DMS153 (cell line): ENCODE measurements at regions not wholly inside any gene's neighbourhood (a gene's known extent, or its start where the extent isn't known, plus 50 kb on each side); places are given as distances from the start of the nearest gene placed in this dataset.
"Not testable (repeated sequence)": the region's sequence is repeated elsewhere in the genome, so short reads cannot be mapped to it uniquely, and the experiment has no call there.

Experiments
- DNase-seq: peaks from one replicate; lab custom pipeline; 2025; lab: John Stamatoyannopoulos, UW

DNA sequence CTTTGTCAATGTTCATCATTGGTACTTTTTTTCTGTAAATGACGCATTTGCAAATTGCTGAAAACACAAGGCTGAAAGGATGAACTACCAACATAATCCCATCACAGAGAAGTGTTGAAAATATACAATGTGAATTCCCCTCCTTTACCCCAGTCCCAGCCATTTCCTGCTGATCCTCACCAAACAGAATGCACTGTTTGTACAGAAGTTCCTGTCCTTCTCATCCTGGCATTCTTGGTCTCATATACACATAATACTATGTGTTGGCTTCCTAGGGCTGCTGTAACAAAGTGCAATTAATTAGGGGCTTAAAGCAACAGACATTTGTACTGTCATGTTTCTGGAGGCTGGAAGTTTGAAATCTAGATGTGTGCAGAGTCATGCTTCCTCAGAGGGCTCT is 836.2 kb upstream of the MGAT4C start:
- DNase-seq, result no peak

DNA sequence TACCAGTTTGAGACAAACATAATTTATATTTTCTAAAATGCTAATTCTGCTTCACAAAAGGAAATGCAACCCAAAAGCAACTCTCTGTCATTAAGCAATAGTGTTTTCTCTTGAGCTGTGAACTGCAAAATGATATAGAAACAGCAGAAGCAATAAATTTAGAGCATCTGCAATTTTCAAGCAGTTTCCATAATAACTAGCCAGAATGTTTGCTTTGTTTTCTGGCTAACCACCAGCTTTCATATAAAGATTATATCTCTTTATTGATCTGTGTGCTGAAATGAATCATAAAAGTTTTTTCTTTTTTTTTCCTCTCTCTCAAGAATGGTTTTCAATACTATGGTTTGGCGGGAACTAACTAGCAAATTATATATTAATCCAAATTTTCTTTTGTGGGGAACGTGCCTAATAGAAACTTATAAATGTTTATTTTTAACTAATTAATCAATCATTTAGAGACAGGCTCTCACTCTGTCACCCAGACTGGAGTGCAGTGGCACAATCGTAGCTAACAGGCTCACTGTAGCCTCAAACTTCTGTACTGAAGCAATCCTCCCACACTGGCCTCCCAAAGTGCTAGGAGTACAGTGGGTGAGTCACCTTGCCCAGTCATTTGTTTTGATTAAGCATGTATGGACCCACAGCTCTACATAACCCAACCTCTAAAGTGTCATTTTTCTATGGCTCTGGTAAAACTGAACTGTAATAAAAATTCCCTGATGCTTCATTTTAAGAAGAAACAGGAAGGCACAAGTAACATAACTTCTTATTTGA is 830.1 kb upstream of the MGAT4C start:
- no peak for DNase-seq

DNA sequence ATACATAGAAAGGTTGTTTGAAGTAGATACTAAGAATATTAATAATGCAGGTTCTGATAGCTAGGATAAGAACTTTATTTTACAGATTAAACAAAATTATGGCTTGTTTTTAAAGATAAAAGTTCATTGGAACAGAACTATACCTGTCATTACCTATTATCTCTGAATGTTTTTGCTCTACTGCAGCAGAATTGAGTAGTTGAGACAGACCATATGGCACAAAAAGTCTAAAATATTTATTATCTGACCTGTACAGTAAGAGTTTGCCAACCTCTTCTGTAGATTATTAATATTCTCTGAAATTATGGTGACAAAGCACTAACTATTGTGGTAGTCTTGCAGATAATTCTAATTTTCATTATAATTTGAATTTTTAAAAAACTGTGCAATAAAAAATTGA is 829.1 kb upstream of the MGAT4C start:
- no peak for DNase-seq

DNA sequence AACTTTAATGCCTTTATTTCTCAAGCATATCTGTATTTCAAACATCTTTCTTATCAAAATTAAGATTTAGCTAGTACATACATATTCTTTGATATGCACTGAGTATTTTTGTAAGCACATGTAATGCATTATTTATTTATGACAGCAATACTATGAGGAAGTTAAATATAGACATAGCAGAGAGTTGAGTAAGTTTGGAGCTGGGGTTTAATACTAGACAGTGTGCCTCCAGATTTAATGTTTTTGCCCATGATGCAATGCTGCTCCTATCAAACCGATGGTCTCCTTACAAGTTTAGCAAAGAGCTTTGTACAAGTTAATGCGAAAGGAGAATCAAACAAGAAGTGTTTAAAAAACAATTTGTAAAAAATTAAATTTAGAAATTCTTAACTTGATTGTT is 826.6 kb upstream of the MGAT4C start:
- DNase-seq, result no peak

DNA sequence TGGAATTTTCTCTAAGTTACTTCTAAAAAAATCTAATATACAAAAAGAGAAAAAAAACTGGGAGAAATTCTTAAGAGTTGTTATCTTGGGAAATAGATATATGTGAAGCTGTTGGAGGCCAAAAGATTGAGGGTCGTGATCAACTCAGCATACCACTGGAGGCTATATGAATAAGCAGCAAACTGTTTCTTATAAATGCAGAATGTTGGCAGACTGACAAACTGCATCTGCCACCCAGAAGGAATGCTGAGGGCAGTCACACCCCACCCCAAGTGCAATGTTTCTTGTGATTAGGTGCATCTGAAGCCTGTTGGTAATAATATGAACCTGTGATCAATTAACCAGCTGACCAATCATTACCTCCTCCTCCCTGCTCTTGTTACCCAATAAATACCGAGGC is 818.6 kb upstream of the MGAT4C start:
- no peak for DNase-seq

DNA sequence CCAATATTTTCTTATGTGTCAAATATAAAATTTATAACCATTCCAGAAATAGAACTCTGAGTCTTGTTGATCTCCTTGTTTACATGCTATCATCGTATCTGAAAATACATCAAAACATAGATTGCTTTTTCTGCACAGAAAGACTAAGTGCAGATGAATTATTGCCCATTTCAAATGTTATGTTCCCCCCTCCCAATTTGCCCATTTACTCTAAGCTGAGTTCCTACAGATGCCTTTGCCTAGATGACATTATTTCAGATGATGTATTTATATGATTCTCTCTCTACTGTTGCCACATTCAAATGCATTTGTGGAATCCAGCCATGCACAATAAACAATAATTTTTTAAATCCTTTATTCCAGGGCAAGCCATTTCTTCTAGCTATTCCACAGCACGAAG is 810.1 kb upstream of the MGAT4C start:
- DNase-seq, result no peak

DNA sequence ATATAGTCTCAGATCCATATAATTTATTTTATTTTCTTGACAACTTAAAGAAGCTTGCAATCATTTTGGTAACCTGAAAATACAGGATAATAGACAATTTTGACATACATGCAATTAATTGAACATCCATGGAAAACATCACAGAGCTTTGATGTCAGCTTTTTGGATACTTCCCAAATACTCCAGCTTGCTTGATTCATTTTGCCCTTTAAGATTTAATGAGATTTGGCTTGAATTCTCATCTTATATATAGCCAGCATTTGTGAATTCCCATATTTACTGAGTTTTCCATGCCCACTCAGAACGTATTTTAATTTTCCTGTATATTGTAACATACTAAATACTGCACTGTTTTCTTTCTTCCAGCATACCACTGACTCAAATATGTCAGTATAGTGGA is 803.0 kb upstream of the MGAT4C start:
- no peak for DNase-seq

DNA sequence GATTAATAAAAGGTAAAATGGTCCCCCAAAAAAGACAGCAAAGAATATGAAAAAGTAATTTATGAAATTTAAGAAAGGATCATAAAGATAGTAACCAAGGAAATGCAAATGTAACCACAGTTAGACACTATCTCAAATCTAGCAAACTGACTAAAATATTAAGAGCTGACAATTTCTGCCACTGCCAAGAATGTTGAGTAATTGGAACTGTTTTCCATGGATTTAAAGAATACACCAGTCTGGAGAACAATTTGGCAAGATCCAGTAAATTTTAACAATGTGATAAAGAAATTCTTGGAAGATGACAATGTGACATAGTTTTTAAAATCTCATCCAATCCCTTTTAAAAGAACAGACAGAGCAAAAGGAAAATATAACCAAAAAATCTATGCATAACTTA is 798.0 kb upstream of the MGAT4C start:
- DNase-seq, result no peak

DNA sequence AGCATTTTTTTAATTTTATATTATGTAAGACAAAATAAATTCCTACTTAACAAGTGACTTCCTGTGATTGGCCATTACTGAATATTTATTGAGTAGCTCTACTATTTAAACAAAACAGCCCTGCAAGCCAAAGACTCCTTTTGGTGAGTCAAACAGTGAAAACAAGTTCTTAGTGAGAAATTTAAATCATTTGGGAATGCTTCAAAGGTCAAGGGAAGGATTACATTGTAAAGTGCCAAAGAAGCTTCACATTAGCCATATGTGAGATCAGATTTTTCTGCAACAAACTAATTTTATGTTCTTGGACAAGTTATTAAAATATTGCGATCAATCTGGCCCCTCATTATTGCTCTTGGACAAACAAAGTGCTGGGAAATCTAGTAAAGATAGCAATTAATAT is 795.4 kb upstream of the MGAT4C start:
- no peak for DNase-seq

DNA sequence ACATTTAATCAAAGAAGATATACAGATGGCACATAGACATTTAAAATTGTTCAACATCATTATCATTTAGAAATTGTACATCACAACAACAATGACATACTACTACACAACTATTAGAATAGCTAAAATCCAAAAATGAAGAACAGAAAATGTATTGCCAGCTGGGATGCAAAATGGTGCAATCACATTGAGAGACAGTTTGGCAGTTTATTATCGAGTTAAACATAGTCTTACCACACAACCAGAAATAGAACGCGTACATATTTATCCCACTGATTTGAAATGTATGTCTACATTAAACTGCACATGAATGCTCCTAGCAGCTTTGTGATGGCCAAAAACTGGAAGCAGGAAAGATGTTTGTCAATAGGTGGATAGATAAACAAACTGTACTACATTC is 791.5 kb upstream of the MGAT4C start:
- DNase-seq, result no peak

DNA sequence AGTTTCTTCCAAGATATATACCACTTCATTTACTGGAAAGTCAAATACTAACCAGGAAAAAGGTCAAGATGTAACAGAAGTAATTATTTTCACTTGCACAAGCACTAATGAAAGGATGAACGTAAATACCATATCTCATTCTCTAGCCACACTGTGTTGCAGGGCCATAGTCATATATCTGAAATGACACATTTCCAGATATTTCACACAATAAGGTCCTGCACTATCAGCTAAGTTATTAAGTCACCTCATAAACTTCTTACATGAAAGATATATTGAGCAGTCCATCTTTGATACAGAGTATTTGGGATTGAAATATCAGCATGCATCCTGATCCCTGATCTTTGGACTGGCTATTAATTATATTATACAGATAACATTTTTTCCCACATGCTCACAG is 783.3 kb upstream of the MGAT4C start:
- no peak for DNase-seq

DNA sequence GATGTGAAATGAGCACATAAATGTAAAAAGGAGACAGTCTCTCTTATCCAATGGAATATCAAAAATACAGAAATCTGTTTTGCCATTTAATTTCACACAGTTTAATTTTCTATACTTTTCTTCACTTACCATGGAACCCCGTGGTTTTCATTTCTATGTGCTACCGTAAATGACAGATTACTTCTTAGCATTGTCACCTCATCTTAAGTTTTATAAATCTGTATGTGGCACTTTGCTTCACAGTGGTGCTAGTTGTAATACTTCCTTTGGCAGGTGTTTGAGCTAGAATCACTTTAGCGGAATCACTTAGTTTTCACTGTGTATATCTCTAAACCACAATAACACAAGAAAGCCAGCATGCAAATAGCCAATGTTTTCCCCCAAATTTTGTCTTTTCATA is 781.9 kb upstream of the MGAT4C start:
- no peak for DNase-seq

DNA sequence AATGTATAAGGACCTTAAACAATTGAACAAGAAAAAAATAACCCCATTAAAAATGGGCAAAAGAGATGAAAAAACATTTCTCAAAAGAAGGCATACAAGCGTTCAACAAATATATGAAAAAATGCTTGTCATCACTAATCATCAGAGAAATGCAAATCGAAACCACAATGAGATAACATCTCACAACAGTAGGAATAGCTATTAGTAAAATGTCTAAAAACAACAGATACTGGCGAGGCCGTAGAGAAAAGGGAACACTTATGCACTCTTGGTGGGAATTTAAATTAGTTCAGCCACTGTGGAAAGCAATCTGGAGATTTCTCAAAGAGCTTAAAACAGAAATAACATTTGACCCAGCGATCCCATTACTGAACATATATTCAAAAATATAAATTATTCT is 769.8 kb upstream of the MGAT4C start:
- no peak for DNase-seq

DNA sequence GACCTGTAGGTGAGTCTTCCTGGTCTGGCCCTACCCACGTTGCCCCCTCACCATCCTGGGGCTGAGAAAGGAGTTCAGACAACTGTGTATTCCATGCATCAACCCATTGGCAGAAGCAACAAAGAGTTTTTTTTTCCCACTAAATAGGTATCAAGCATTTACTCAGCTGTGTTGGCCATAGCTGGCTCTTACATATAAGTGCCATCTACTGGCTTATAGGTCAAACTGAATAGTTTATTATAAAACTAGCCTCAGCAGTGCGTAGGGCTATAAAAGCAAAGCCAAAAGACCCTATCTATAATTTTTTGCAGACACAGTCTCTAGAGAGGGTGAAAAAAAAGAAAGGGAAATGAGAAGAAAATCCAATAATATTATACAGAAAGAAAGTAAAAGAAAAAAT is 765.2 kb upstream of the MGAT4C start:
- no peak for DNase-seq

DNA sequence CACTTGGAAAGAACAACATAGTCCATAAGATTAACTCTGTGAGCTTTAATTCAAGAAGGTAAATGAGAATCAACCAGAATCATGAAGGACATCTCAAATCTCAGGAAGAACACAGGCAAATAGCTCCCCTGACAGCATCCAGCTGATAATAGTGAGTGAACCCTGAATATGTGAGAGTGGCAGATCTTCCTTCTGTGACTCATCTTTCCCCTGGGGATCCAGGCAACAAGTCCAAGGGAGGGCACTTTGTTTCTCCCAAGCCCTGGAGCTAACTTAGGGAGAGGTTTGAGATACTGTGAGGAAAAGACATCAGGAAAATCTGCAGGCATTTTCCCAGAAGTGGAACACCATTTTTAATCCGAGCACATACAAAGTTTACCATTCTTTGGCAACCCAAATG is 763.9 kb upstream of the MGAT4C start:
- no peak for DNase-seq

DNA sequence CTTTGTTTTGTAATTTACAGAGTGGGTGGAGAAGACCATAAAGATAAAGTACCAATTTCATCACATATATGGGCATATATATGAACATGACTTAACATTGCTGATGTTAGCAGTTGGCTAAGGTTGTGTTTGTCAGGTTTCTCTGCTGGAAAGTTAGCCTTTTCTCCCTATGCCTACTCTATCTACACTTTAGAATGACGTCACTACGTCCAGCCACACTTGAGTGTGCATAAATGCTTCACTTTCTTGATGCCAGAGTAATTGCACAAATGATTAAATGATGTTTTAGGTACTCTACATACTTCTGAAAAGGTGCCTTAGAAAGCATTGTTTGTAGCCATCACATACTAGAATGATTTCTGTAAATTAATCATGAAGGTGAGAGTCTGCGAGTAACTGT is 759.2 kb upstream of the MGAT4C start:
- no peak for DNase-seq

DNA sequence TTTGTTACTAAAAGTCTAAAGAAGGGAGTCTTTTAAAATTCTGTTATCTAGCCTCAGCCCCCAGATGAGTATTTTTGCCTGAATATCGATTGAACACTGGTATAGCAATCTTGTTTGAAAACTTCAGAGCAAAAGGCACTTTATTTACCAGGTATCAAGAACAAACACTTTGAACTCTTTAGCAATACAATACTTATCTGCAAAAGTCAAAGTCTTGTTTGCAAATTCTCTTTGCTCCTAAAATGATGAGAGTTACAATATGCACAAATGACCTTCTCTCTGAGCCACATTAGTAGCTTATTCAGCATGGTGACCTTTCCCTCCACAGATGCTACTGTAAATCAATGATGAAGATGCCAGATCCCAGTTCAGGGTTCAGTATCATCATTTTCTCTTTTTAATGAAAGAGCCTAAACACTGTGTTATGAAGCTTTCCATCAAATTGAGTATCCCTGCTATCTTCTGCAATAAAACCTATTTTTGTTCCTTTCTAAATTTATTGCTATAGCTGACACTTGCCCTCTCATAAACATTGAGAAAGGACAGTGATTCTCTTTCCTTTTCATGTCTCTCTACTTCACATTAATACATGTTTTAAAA is 752.7 kb upstream of the MGAT4C start:
- no peak for DNase-seq

DNA sequence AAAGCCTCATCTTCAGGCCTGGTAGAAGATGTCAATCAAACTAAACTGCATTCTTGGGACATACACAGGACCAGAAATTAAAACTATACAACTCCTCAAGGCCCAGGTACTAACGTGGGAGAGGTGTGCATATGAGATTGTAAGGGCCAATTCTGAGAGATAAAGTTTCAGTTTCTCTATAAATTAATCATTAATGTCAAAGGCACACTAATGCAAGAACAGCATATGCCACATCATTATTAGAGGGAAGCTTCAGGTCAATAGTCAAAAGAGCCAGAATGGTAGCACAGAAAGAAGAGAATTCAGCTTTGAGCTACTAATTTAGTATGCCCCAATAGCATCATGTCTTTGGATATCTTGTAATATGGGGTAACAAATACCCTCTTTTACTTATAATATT is 744.9 kb upstream of the MGAT4C start:
- no peak for DNase-seq

DNA sequence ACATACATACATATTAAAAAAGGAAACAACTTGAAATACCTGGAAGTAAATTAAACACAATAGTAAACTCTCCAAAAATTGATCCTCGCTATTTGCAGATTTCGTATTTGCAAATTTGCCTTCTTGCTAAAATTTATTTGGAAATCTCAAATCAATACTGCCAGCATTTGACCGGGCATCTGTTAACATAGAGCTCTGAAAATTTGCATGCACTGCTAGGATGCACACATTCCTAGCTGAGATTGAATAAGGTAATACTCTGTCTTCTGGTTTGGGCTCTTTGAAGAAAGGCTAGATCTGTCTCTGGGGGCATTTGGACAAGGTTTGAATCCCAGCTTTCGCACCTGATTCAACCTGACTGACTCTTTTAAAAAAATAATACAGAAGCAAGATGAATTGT is 729.1 kb upstream of the MGAT4C start:
- no peak for DNase-seq

DNA sequence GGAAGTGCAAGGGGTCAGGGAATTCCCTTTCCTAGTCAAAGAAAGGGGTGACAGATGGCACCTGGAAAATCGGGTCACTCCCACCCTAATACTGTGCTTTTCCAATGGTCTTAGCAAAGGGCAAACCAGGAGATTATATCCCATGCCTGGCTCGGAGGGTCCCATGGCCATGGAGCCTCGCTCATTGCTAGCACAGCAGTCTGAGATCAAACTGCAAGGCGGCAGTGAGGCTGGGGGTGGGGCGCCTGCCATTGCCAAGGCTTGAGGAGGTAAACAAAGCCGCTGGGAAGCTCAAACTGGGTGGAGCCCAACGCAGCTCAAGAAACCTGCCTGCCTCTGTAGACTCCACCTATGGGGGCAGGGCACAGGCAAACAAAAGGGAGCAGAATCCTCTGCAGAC is 714.4 kb upstream of the MGAT4C start:
- not testable (repeated sequence) for DNase-seq

DNA sequence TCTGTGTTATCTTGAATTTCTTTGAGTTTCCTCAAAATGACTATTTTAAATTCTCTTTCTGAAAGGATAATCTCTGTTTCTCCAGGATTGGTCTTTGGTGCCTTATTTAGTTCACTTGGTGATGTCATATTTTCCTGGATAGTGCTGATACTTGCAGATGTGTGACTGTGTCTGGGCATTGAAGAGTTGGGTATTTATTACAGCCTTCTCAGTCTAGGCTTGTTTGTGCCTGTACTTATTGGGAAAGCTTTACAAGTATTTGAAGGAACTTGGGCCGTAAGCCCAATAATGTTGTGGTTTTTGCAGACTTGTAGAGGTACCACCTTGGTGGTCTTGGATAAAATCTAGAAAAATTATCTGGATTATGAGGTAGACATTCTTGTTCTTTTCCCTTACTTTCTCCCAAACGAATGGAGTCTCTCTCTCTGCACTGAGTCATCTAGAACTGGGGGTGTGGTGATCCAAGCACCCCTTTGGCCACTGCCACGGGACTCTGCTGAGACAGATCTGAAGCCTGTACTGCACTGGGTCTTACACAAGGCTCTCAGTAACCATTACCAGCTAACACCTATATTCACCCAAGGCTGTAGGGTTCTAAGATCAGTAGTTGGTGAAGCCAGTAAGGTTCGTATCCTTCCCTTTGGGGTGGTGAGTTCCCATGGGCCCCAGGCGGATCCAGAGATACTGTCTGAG is 703.7 kb upstream of the MGAT4C start:
- DNase-seq, result no peak

DNA sequence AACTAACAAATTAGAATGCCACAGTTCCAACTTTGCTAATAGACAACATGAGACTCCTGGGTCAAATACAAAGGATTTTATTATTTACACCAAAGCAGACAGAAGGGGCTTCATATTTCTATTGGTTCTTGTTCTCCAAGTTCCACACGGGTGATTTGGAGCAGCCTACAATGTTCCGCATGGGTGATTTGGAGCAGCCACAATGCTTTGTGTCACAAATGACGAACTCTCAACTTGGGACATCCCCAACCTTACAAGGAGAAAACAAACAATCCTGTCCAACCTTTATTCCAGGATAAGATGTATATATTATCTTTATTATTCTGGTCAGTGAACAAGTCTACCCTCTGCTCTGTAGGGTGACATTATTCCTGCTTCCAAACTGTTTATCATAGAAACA is 694.3 kb upstream of the MGAT4C start:
- DNase-seq, result no peak

DNA sequence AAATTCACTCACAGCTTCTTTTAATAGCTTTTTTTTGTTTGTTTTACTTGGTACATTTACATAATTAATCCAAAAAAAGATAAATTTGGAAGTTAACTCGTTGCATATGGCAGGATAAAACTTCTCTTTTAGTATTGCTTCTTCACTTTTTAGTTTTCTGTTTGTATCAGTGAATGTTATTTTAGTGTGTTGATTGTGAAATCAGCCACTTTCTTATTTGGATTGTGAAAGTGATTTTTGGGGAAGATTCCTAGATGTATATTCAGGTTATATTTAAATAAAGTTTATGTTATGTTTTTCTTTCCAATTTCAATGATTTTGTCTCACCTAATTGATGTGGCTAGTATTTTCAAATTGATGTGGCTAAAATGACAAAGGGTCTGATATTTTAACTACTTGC is 693.9 kb upstream of the MGAT4C start:
- DNase-seq, result no peak

DNA sequence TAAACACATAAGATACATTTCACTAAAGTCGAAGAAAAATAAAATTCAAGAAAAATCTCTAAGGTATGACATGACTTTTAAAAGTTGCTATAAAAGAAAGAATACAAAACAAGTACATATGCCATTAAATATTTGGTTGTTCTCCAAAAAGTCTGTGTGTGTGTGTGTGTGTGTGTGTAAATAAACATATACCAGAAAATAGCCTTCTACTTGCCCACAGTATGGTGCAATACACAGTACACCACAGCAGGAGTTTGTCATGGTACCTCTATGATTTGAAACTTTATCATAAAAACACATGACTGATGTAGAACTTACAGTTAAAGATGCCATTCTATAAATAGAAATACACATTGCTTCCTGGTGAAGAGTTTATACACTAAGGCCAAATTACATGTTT is 692.7 kb upstream of the MGAT4C start:
- DNase-seq, result no peak
